HepG2 (cell line): ENCODE measurements at regions not wholly inside any gene's neighbourhood (a gene's known extent, or its start where the extent isn't known, plus 50 kb on each side); places are given as distances from the start of the nearest gene placed in this dataset.

Experiments used
- ATAC-seq: fragments of 200-7000 bp; cut with Tn5 transposase; 3 replicates; pipeline ENCODE4 v1.9.1; 2020; ENCODE audit warnings: mild to moderate bottlenecking, moderate library complexity
- BruUV-seq: library from RNA; stranded (reverse); fragments of 400-500 nt; replicated peaks from 2 replicates; lab custom pipeline; 2021; lab: Mats Ljungman, UMichigan
- CTCF ChIA-PET: fragments of 300-600 bp; formaldehyde crosslinking; extraction: SDS; loops from one replicate; lab custom pipeline; 2021; ENCODE audit warnings: low total read pairs, inconsistent platforms, low intra/inter-chr PET ratio; lab: Yijun Ruan, JAX
- POLR2A ChIA-PET: fragments of 350-600 bp; sonication (Branson Sonifier 250); formaldehyde crosslinking; loops from one replicate; lab custom pipeline; 2020; ENCODE audit warnings: antibody characterized with exemption, inconsistent platforms; lab: Yijun Ruan, JAX
- DNase-seq: peaks from one replicate; pipeline ENCODE4 v3.0.0-alpha.2; 2015; ENCODE audit warnings: low spot score
- FAIRE-seq: peaks from 3 replicates; lab custom pipeline; 2011; peaks lifted over from hg19 to GRCh38; lab: Jason Lieb, UNC
- H2AFZ ChIP-seq: one replicate; pipeline ENCODE4 v1.6.1; 2011; ENCODE audit warnings: low read length, inconsistent platforms
- H3K27ac ChIP-seq: fragments of 300-600 bp; 3 replicates; pipeline ENCODE4 v1.8.0; 2011; ENCODE audit warnings: mixed run types, mild to moderate bottlenecking, mixed read lengths, low read length, inconsistent platforms; ENCODE audit not compliant: insufficient read depth; ENCODE audit errors: extremely low read length
- H3K27me3 ChIP-seq, 2 experiments: fragments of 200-600 bp in 1 of 2; 2 replicates in 1 of 2; 3 replicates in 1 of 2; pipeline versions ENCODE4 v1.6.0 to v1.8.0; 2011; ENCODE audit warnings: low read length in 2 of 2, mild to moderate bottlenecking in 2 of 2, moderate library complexity in 2 of 2, inconsistent platforms in 1 of 2; ENCODE audit not compliant: insufficient read depth in 2 of 2, control insufficient read depth in 1 of 2
- H3K36me3 ChIP-seq, 2 experiments: fragments of 200-600 bp in 1 of 2; replicated peaks in 1 of 2; 2 replicates in 1 of 2; 3 replicates in 1 of 2; pipeline versions ENCODE4 v1.5.1 to v1.8.0; 2011; ENCODE audit warnings: low read length in 2 of 2, inconsistent platforms in 1 of 2; ENCODE audit not compliant: insufficient read depth in 2 of 2, control insufficient read depth in 1 of 2
- H3K4me1 ChIP-seq: 2 replicates; pipeline ENCODE4 v1.5.1; 2012; ENCODE audit warnings: low read length, inconsistent platforms; ENCODE audit not compliant: insufficient read depth
- H3K4me2 ChIP-seq: 2 replicates; pipeline ENCODE4 v1.6.0; 2011; ENCODE audit warnings: low read depth, low read length, inconsistent platforms
- H3K4me3 ChIP-seq, 3 experiments: fragments of 200-600 bp in 1 of 3; sonication (generic), shearing (Covaris generic) in 1 of 3; replicated peaks in 1 of 3; 2 replicates each; pipeline ENCODE4 v1.5.1; 2011 to 2016; ENCODE audit warnings: low read length in 3 of 3, inconsistent platforms in 2 of 3, low read depth in 2 of 3, mild to moderate bottlenecking in 2 of 3, control low read depth in 1 of 3, mixed read lengths in 1 of 3; ENCODE audit not compliant: insufficient read depth in 1 of 3
- H3K79me2 ChIP-seq: one replicate; pipeline ENCODE4 v1.6.1; 2011; ENCODE audit warnings: low read length, inconsistent platforms; ENCODE audit not compliant: insufficient read depth
- H3K9ac ChIP-seq: 2 replicates; pipeline ENCODE4 v1.6.0; 2011; ENCODE audit warnings: mild to moderate bottlenecking, low read depth, low read length, inconsistent platforms; ENCODE audit not compliant: insufficient read depth
- H3K9me3 ChIP-seq: 2 replicates; pipeline ENCODE4 v1.5.1; 2012; ENCODE audit warnings: mild to moderate bottlenecking, low read length
- H4K20me1 ChIP-seq: 2 replicates; pipeline ENCODE4 v1.6.0; 2011; ENCODE audit warnings: inconsistent platforms, mild to moderate bottlenecking, low read length, moderate library complexity; ENCODE audit not compliant: insufficient read depth
- FLYWCH1 ChIP-seq: sonication (generic); formaldehyde crosslinking; IDR thresholded peaks from 2 replicates; pipeline ENCODE4 v1.8.1; 2023; ENCODE audit warnings: mild to moderate bottlenecking, missing genetic modification reagents
- KDM6A ChIP-seq: IDR thresholded peaks from 2 replicates; pipeline ENCODE4 v1.6.1; 2016; ENCODE audit warnings: low read depth
- KLF9 ChIP-seq: IDR thresholded peaks from 2 replicates; pipeline ENCODE4 v1.6.1; 2016; ENCODE audit warnings: low read depth
- POGK ChIP-seq: sonication (generic); formaldehyde crosslinking; conservative IDR thresholded peaks from 2 replicates; pipeline ENCODE4 v1.8.0; 2022; ENCODE audit warnings: mild to moderate bottlenecking, moderate library complexity, missing genetic modification reagents
- POLR2G ChIP-seq: fragments of 200-400 bp; formaldehyde crosslinking; IDR thresholded peaks from 2 replicates; pipeline ENCODE4 v1.6.1; 2018; ENCODE audit warnings: mild to moderate bottlenecking, low read depth, low read length, moderate library complexity
- RFXAP ChIP-seq: sonication (generic); formaldehyde crosslinking; IDR thresholded peaks from 2 replicates; pipeline ENCODE4 v1.4.0; 2020; ENCODE audit warnings: missing genetic modification reagents, borderline replicate concordance
- SMAD3 ChIP-seq: sonication (generic); formaldehyde crosslinking; IDR thresholded peaks from 2 replicates; pipeline ENCODE4 v1.4.0; 2020; ENCODE audit warnings: missing genetic modification reagents
- ZNF180 ChIP-seq: sonication (generic); formaldehyde crosslinking; IDR thresholded peaks from 2 replicates; pipeline ENCODE4 v1.4.0; 2020; ENCODE audit warnings: low read depth, missing genetic modification reagents, borderline replicate concordance
- ZNF224 ChIP-seq: sonication (generic); formaldehyde crosslinking; IDR thresholded peaks from 2 replicates; pipeline ENCODE4 v1.5.0; 2020; ENCODE audit warnings: mild to moderate bottlenecking, missing genetic modification reagents
- ZNF292 ChIP-seq: sonication (generic); formaldehyde crosslinking; IDR thresholded peaks from 2 replicates; pipeline ENCODE4 v1.8.1; 2022; ENCODE audit warnings: mild to moderate bottlenecking, low read depth, missing genetic modification reagents, borderline replicate concordance
- ZNF616 ChIP-seq: sonication (generic); formaldehyde crosslinking; IDR thresholded peaks from 2 replicates; pipeline ENCODE4 v1.5.0; 2020; ENCODE audit warnings: low read depth, mild to moderate bottlenecking, missing genetic modification reagents
- ZNF770 ChIP-seq: sonication (generic); formaldehyde crosslinking; IDR thresholded peaks from 2 replicates; pipeline ENCODE4 v1.5.0; 2020; ENCODE audit warnings: mild to moderate bottlenecking, missing genetic modification reagents
- WGBS: methylation state at CpG from one replicate; pipeline ENCODE4 v1.1.6; 2017; ENCODE audit warnings: low lambda C conversion rate; 5-methylcytosine and 5-hydroxymethylcytosine counted together
- in situ Hi-C: cut with HindIII; loops from 2 replicates; pipeline ENCODE4 v1.10.0; 2017; ENCODE audit warnings: low pct_unique_long_range_greater_than_20kb; ENCODE audit not compliant: extremely low pct_ligation_motif_present
- intact Hi-C: fragments of 100-400 bp; cut with micrococcal nuclease; formaldehyde crosslinking; loops from one replicate; pipeline ENCODE4 v1.10.0; 2022; ENCODE audit not compliant: unreplicated experiment

DNA sequence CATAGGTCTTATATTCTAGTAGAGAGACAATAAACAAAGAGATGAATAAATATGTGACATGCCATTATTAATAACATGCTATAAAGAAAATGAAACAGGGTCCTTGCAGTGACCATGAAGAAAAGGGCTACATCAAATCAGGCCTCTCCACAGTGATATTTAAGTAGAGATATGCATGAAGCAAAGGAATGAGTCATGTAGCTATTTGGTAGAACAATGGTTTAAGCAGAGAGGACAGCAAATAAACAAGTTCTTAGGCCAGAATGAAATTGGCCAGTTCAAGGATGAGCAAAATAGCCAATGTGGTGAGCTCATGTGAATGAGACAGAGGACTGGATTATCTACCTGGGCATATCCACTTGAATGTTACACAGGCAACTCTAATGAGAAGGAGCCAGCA is 172.2 kb upstream of the FERD3L start (continued):
- TF ChIP-seq FLYWCH1 (CRISPR knock-in tag) = no peak
- no peak for TF ChIP-seq POGK (CRISPR knock-in tag)
- TF ChIP-seq ZNF180 (CRISPR knock-in tag) = no peak

DNA sequence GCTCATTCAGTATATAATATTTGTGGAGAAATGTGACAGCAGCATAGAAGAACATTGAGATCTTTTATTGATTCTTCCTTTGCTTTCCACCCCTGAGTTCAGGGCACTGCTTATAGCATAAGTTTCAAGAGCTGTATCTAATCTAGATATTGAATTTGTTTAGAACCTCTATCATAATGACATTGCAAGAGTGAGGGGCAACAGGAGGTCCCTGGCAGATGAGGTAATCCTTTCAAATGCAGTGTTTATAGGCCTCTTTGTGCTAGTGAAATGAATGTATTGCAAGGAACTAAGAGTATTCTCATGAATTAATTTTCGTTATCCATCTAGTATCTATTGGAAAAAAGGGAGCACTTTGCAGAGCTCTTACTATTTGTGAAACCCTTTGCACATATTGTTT is 167.2 kb upstream of the FERD3L start:
- no peaks in the 10 kb centered on the region for H3K79me2 ChIP-seq
- DNase-seq (no peak), FAIRE-seq (no peak), ATAC-seq (no peak)
- no TSS peak for BruUV-seq
- no peak overlapping the region for H3K4me2 ChIP-seq
- H3K27ac ChIP-seq = no peak overlapping the region
- in situ Hi-C loops (no loop called here), intact Hi-C loops (no loop called here)
- no peaks in the 10 kb centered on the region for H3K36me3 ChIP-seq
- ChIA-PET POLR2A (no interaction called here), CTCF (no interaction called here)
- H4K20me1 ChIP-seq = no peaks in the 10 kb centered on the region
- H3K9ac ChIP-seq = no peak overlapping the region
- 0% methylated on average over 1 of the region's 1 CpG for WGBS
- H3K27me3 ChIP-seq = no peaks in the 10 kb centered on the region
- H3K4me1 ChIP-seq = no peaks in the 10 kb centered on the region
- H3K4me3 ChIP-seq = no peak overlapping the region
- TF ChIP-seq ZNF292 (CRISPR knock-in tag) = no peak
- TF ChIP-seq SMAD3 = no peak
- TF ChIP-seq ZNF224 (CRISPR knock-in tag) = no peak
- TF ChIP-seq ZNF770 (CRISPR knock-in tag) = no peak
- TF ChIP-seq ZNF616 (CRISPR knock-in tag) = no peak
- no peak for TF ChIP-seq RFXAP (CRISPR knock-in tag)
- no peak for TF ChIP-seq KDM6A (CRISPR knock-in tag)
- no peak for TF ChIP-seq KLF9 (CRISPR knock-in tag)
- no peak for TF ChIP-seq POLR2G
- peaks cover 14% of the 10 kb centered on the region for H3K9me3 ChIP-seq
- H2AFZ ChIP-seq = no peak overlapping the region
